Stimulated activated CD4-positive, alpha-beta T cell treated with anti-CD3 and anti-CD28 coated beads, Interleukin-15, amount 100 ng/mL, for 24 hours (primary cell): ENCODE measurements at regions not wholly inside any gene's neighbourhood (a gene's known extent, or its start where the extent isn't known, plus 50 kb on each side); places are given as distances from the start of the nearest gene placed in this dataset.

ENCODE experiments used
- DNase-seq: peaks from one replicate; pipeline ENCODE4 v3.0.0-alpha.2; 2020

GRCh38 chr3:76724706-76725105 lies 315.2 kb upstream of the ROBO2 start:
- DNase-seq = no peak

GRCh38 chr3:76726034-76726433 lies 313.9 kb upstream of the ROBO2 start:
- DNase-seq = no peak

- no peak for DNase-seq
Observed at GRCh38 chr3:76728426-76728825, 311.5 kb upstream of the ROBO2 start.

- no peak for DNase-seq
Observed at GRCh38 chr3:76731471-76731870, 308.4 kb upstream of the ROBO2 start.

- DNase-seq = no peak
Observed at GRCh38 chr3:76733073-76733759, 306.7 kb upstream of the ROBO2 start.

- DNase-seq = no peak
Observed at GRCh38 chr3:76735152-76735551, 304.7 kb upstream of the ROBO2 start.

GRCh38 chr3:76753599-76753998 lies 286.3 kb upstream of the ROBO2 start:
- no peak for DNase-seq

GRCh38 chr3:76754247-76754646 lies 285.7 kb upstream of the ROBO2 start:
- DNase-seq = no peak

- no peak for DNase-seq
Observed at GRCh38 chr3:76756577-76756976, 283.3 kb upstream of the ROBO2 start.

GRCh38 chr3:76760336-76760735 lies 279.6 kb upstream of the ROBO2 start:
- DNase-seq = no peak

- no peak for DNase-seq
Observed at GRCh38 chr3:76765511-76765910, 274.4 kb upstream of the ROBO2 start.

- no peak for DNase-seq
Observed at GRCh38 chr3:76768912-76769311, 271.0 kb upstream of the ROBO2 start.

- DNase-seq = no peak
Observed at GRCh38 chr3:76776927-76777326, 263.0 kb upstream of the ROBO2 start.

- no peak for DNase-seq
Observed at GRCh38 chr3:76788206-76788605, 251.7 kb upstream of the ROBO2 start.

- DNase-seq = no peak
Observed at GRCh38 chr3:76789237-76789636, 250.7 kb upstream of the ROBO2 start.

GRCh38 chr3:76811418-76811817 lies 228.5 kb upstream of the ROBO2 start:
- DNase-seq = no peak

- no peak for DNase-seq
Observed at GRCh38 chr3:76812649-76813242, 227.2 kb upstream of the ROBO2 start.

- DNase-seq = no peak
Observed at GRCh38 chr3:76815561-76815960, 224.3 kb upstream of the ROBO2 start.

GRCh38 chr3:76820481-76820880 lies 219.4 kb upstream of the ROBO2 start:
- DNase-seq = no peak

- no peak for DNase-seq
Observed at GRCh38 chr3:76824658-76825240, 215.2 kb upstream of the ROBO2 start.

GRCh38 chr3:76826861-76827260 lies 213.0 kb upstream of the ROBO2 start:
- DNase-seq = no peak

GRCh38 chr3:76827701-76828226 lies 212.1 kb upstream of the ROBO2 start:
- DNase-seq = no peak

GRCh38 chr3:76834657-76835056 lies 205.2 kb upstream of the ROBO2 start:
- no peak for DNase-seq

GRCh38 chr3:76841747-76842146 lies 198.2 kb upstream of the ROBO2 start:
- DNase-seq = no peak
